B cell (primary cell): ENCODE measurements at regions not wholly inside any gene's neighbourhood (a gene's known extent, or its start where the extent isn't known, plus 50 kb on each side); places are given as distances from the start of the nearest gene placed in this dataset.

Experiments used
- CTCF ChIP-seq: fragments of 200-600 bp; IDR thresholded peaks from one replicate; pipeline ENCODE4 v1.8.0; 2022; ENCODE audit warnings: antibody characterized with exemption, mild to moderate bottlenecking
- EZH2 ChIP-seq: IDR thresholded peaks from 2 replicates; pipeline ENCODE4 v1.6.1; 2012; ENCODE audit warnings: borderline replicate concordance, low read depth, mild to moderate bottlenecking, moderate library complexity, low read length; ENCODE audit not compliant: insufficient read depth, poor library complexity, severe bottlenecking

GRCh38 chr5:143665866-143666265 lies 146.1 kb upstream of the HMHB1 start:
- TF ChIP-seq CTCF (no peak), EZH2 (no peak)
